H7 (cell line): ENCODE measurements at regions not wholly inside any gene's neighbourhood (a gene's known extent, or its start where the extent isn't known, plus 50 kb on each side); places are given as distances from the start of the nearest gene placed in this dataset.

Experiments used
- DNase-seq: peaks from one replicate; pipeline ENCODE4 v3.0.0; 2012
- H3K27me3 ChIP-seq: 2 replicates; pipeline ENCODE4 v1.6.0; 2011; ENCODE audit warnings: mild to moderate bottlenecking, low read length; ENCODE audit not compliant: control insufficient read depth, insufficient read depth
- H3K36me3 ChIP-seq: replicated peaks from 2 replicates; pipeline ENCODE4 v1.5.1; 2011; ENCODE audit warnings: low read length; ENCODE audit not compliant: control insufficient read depth, insufficient read depth
- H3K4me3 ChIP-seq: 2 replicates; pipeline ENCODE4 v1.5.1; 2011; ENCODE audit warnings: low read depth, mild to moderate bottlenecking, control low read depth, low read length, moderate library complexity; ENCODE audit not compliant: insufficient read depth

DNA sequence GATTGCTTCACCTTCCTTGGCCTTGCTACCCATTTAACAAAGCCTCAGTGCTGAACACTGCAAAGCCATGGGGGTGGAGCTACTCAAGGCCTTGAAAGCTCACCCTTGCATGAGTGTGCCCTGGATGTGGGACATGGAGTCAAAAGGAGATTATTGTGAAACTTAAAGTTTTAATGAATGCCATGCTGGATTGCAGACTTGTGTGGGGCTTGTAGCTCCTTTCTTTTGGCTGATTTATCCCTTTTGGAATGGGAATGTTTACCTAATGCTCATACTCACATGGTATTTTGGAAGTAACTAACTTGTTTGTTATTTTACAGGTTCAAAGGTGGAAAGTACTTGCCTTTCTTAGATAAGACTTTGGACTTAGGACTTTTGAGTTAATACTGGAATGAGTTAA is 538.5 kb upstream of the NECTIN3 start:
- no peaks in the 10 kb centered on the region for H3K27me3 ChIP-seq
- H3K4me3 ChIP-seq: no peak overlapping the region
- DNase-seq: no peak

DNA sequence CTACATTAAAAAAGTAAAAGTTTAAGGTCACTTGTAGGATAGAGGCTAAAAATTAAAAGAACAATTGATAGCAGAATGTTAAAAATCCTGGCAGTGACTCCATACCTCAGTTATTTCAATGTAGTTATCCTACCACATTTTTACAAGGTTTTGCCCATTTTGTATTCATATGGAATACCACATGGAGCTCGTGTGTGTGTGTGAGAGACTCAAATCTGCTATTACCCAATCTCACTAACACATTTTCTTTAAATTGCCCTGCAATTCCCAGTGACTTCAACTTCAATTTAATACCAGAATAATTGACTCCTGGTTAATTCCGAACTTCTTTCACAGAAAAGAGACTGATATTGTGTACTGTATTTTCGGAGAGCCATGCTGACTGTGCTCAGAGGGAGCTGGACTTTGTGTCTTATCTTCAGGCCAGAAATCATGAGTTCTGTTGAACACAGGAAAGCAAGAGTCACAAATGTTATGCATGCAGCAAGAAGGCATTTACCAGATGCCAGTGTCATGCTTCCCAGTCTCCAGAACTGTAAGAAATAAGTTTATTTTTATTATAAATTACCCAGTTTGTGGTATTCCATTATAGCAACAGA is 529.0 kb upstream of the NECTIN3 start:
- no peaks in the 10 kb centered on the region for H3K27me3 ChIP-seq
- H3K36me3 ChIP-seq: no peaks in the 10 kb centered on the region
- DNase-seq: no peak
- no peak overlapping the region for H3K4me3 ChIP-seq

More for the DNA sequence above, 538.5 kb upstream of the NECTIN3 start:
- H3K36me3 ChIP-seq: no peaks in the 10 kb centered on the region

DNA sequence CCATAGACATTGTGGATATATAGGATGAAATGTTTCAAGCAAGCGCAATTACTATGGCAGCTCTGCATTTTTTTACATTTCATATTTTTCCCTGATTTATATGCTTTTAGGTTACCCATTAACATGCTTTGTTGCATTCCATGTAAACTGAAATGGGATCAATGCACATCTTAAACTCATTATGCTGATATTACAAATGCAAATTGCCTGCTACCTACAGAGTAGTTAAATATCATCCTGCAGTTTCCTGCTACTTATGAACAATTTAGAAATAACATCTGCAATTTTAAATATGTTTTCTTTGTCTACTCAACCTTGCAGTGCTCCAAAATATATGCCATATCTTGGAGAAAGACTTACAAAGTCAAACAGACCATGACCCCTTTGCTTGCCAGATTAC is 526.9 kb upstream of the NECTIN3 start:
- Histone ChIP-seq H3K4me3 (no peak overlapping the region), H3K27me3 (no peaks in the 10 kb centered on the region), H3K36me3 (no peaks in the 10 kb centered on the region)
- no peak for DNase-seq

DNA sequence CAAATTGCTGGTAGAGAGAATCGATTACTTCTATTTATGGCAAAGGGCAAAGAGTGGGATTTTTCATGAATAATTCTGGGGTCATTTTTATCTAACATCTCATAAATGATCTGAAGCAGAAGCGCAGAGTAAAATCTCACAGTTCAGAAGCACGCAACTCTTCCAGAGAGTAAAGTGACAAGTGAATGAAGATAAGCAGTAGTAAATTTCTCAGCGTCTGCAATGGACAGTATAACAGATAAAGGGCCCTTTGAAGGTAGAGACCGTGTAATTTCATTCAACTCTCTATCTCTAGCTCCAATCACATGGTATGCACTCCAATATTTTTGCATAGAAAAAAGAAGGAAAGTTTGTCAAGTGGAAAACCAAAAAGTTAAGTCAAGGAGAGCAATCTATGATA is 521.1 kb upstream of the NECTIN3 start:
- DNase-seq: no peak
- no peak overlapping the region for H3K4me3 ChIP-seq
- H3K36me3 ChIP-seq: no peaks in the 10 kb centered on the region

DNA sequence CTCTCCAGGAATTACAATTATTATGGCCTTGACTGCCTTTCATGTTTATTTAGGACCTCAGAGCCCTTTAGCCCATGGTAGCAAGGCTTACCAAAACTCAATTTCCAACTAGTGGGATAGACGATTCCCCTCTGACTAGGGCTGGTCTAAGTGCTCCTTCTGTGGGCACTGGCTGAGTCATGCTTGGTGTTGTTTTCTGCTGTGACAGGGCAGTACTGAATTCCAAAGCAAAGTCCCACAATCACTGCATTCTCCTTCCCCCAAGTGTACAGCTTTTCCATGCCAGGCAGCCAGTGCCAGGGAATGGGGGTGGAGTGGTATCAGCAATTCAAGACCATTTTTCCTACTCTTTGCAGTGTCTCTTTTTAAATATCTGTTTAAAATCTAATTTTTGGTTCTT is 509.0 kb upstream of the NECTIN3 start:
- Histone ChIP-seq H3K36me3 (no peaks in the 10 kb centered on the region), H3K4me3 (no peak overlapping the region), H3K27me3 (no peaks in the 10 kb centered on the region)
- DNase-seq: no peak

More for the DNA sequence above, 521.1 kb upstream of the NECTIN3 start:
- H3K27me3 ChIP-seq: no peaks in the 10 kb centered on the region

DNA sequence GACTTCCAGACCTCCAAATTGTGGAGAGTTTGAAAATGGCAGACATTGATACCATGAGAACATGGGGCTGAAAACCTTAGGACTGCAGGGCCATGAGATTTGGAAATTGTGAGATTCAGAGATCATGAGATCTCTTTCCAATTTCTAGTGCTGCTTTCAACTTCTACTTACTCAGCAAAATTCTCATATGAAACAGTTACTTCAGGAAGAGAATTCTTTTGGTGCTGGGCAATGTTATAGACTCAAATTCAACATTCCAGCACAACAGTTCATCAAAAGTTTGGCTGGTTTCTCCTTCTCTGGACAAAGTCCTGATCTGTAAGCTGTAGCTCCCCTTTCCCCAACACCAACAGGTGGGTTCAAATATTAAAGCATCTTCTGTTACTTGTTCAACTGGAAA is 506.9 kb upstream of the NECTIN3 start:
- DNase-seq: no peak
- Histone ChIP-seq H3K4me3 (no peak overlapping the region), H3K36me3 (no peaks in the 10 kb centered on the region), H3K27me3 (no peaks in the 10 kb centered on the region)

DNA sequence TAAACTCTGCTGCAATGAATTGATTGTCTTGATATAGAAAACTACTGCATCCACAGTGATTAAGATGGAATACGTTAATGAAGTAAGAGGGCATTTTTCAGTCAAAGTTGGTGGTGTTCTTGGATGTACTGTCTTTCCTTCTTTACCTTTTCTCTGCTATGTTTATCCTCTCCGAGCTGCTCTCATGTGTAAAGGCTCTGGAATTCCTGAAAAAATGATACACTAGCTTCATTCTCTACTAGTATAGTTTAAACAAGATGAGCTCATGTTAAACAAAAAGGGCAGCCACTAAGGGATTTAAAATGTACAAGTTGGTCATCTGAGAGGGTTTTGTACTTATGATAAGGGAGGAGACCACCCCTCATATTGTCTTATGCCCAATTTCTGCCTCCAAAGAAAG is 504.6 kb upstream of the NECTIN3 start:
- no peaks in the 10 kb centered on the region for H3K36me3 ChIP-seq

DNA sequence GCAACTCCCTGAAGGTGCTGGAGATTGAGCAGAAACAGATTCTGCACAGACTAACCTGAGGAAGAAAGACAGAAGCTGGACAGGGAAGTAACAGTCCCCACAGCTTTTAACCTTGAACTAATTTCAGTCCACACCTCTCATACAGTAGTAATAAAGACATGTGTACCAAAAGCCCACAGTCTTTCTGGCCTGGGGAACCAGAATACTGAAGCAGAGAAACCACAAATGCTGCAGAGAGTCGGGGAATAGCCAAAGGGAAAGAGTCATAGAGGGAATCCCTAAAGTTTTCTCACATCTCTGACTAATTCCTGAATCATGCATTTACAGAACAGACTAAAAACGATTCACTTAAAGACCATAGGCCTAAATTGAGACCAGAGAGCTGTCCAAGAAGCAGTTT is 503.4 kb upstream of the NECTIN3 start:
- DNase-seq: no peak
- H3K27me3 ChIP-seq: no peaks in the 10 kb centered on the region
- no peak overlapping the region for H3K4me3 ChIP-seq

More for the DNA sequence above, 504.6 kb upstream of the NECTIN3 start:
- Histone ChIP-seq H3K4me3 (no peak overlapping the region), H3K27me3 (no peaks in the 10 kb centered on the region)
- DNase-seq: no peak

DNA sequence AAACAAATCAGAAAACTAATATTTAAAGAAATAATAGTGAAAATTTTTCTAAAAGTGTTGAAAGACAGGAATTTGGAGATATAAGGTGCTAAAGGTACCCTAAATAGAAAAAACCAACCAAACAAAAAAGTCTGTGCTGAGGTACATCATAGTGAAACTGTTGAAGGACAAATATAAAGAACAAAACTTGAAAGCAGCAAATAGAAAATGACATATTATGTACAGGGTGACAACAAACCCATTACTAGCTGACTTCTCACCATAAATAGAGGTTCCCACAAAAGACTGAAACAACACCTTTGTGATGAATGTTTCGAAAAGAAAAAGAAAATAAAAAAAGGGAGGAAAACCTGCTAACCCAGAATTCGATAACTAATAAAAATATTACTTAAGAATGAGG is 502.5 kb upstream of the NECTIN3 start:
- no peak for DNase-seq
- Histone ChIP-seq H3K36me3 (no peaks in the 10 kb centered on the region), H3K27me3 (no peaks in the 10 kb centered on the region), H3K4me3 (no peak overlapping the region)

More for the DNA sequence above, 503.4 kb upstream of the NECTIN3 start:
- no peaks in the 10 kb centered on the region for H3K36me3 ChIP-seq

DNA sequence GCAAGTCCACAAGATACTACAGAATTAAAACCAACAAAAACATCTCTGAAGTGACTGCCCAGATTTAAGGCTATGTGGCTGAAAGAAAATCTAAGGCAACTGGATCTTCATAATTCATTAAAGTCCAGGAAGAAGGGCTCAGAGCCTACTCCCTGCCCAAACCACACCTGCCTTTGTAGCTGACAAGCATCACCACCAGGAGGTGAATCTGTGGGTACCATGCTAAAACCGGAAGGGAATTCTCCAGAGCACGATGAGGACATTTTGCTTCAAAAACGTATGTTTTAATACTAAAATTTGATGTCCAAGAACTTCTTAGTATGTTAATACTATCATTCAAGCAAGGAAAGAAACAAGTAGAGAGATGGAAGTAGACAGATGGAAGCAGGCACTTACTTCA is 495.9 kb upstream of the NECTIN3 start:
- Histone ChIP-seq H3K27me3 (no peaks in the 10 kb centered on the region), H3K36me3 (no peaks in the 10 kb centered on the region), H3K4me3 (no peak overlapping the region)
- peak; percentile 17 for DNase-seq

DNA sequence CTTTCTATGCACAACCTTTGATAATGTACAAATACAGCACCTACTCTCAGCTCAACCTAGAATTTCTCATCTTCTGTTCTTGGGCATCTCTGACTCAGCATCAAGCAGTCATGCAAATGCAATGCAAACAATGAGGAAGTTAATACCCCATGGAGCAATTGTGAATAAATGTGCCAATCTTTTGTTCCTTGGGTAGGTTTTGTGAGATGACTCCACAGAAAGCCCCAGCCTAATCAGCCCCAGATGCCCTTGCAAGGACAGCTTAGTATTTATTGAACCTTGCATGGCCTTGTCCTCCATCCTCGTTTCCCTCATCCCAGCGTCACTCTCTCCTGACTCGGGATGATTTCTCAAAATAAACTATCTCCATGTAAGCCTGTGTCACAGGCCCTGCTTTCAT is 494.7 kb upstream of the NECTIN3 start:
- Histone ChIP-seq H3K27me3 (no peaks in the 10 kb centered on the region), H3K4me3 (no peak overlapping the region), H3K36me3 (no peaks in the 10 kb centered on the region)
- peak; percentile 46 for DNase-seq

DNA sequence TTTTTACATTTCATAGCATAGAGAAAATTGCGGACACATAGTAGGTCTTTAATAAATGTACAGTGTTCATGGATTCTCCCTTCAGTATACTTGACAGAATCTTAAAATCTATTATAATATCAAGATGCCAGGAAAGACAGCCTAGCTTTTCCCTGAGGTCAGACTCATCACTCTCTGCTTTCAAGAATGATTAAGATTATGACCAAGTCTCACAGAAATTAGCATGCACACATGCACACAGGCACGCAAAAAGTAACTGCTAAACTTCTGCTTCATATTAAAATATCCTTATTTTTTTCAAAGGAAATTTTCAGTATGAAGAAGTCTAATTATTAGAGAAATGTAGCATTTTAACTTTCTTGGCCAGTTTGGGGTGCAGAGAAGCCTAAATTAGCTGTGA is 493.8 kb upstream of the NECTIN3 start:
- H3K27me3 ChIP-seq: no peaks in the 10 kb centered on the region
- no peak overlapping the region for H3K4me3 ChIP-seq
- H3K36me3 ChIP-seq: no peaks in the 10 kb centered on the region
- no peak for DNase-seq

DNA sequence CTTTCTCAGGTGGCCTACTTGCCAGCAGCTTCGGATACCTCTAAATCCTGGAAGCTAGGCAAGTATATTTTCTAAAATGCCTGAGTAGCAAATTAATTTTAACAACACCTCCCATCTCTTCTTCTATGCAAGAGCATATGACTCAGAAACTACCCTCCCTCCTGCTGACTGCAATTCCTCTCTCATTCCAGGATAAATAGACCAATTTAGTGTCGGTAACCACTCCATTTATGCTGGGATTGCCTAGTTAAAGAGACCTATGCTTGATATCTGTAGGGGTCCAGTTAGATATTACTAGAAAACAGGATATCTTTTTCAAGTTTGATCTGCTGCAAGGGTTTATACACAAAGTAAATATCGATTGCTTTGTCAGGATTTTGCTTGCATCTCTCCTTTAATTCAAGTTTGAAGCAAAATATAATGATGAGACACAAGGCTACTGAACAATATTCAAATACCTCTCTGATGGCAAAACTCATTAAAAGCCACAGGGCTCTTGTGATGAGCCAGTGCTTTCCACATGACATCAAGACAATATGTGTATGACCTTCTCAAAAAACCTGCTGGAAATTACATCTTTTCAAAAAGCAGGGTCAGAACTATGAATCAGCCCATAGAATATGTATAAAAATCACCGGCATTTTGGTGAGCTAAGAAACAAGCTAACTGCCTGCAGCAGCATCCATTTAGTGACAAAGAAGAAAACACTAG is 491.6 kb upstream of the NECTIN3 start:
- no peak overlapping the region for H3K4me3 ChIP-seq
- H3K27me3 ChIP-seq: no peaks in the 10 kb centered on the region
- DNase-seq: no peak
- no peaks in the 10 kb centered on the region for H3K36me3 ChIP-seq

DNA sequence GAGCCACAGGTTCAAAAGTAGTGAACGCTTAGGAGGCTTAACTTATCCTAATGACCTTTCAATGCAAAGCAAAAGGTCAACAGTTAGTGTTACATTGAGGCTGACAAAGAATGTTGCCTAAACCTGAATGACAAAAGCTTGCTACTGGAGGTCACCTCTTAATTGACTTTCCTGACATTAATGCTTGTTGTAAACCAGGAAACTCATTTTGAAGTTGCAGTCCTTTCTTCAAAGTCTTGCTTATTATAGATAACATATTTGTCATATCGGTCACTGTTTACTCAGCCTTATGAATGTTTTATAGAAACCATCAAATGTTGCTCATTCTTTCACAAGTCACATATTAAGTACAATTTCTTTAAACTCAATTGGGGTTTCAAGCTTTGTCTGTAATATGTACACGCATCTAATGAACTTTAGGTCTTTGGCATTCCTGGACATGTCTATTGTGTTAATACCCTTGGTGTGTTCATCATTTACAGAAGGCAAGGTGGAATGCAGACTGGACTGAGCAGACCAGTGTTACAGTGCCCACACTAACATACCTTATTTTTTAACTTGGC is 488.2 kb upstream of the NECTIN3 start:
- DNase-seq: no peak

DNA sequence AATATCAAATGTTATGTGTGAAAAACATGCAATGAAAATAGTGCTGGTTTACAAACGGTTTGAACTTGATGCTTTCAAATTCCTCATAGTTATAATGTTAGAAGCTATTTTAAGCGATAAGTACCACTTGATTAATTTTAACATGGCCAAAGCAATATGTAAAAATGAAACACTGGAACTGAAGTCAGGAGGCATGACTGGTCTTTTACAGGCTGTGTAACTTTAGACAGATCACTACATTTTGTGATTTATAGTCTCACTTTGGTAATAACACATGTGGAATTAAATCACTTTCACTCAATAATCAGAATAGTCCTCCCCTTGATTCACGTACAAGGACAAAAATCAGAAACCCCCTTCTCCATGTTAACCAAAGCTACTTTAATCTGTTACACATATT is 482.7 kb upstream of the NECTIN3 start:
- Histone ChIP-seq H3K27me3 (no peaks in the 10 kb centered on the region), H3K36me3 (no peaks in the 10 kb centered on the region), H3K4me3 (no peak overlapping the region)
- DNase-seq: no peak

More for the DNA sequence above, 488.2 kb upstream of the NECTIN3 start:
- H3K4me3 ChIP-seq: no peak overlapping the region
- H3K27me3 ChIP-seq: no peaks in the 10 kb centered on the region
- no peaks in the 10 kb centered on the region for H3K36me3 ChIP-seq
